ELR (cell line): ENCODE measurements at regions not wholly inside any gene's neighbourhood (a gene's known extent, or its start where the extent isn't known, plus 50 kb on each side); places are given as distances from the start of the nearest gene placed in this dataset.
A peak's percentile ranks its signal among the peaks of the same experiment; 100 is the strongest.

Experiments used
- DNase-seq: peaks from one replicate; pipeline ENCODE4 v3.0.0-alpha.2; 2015; ENCODE audit warnings: low read depth

DNA sequence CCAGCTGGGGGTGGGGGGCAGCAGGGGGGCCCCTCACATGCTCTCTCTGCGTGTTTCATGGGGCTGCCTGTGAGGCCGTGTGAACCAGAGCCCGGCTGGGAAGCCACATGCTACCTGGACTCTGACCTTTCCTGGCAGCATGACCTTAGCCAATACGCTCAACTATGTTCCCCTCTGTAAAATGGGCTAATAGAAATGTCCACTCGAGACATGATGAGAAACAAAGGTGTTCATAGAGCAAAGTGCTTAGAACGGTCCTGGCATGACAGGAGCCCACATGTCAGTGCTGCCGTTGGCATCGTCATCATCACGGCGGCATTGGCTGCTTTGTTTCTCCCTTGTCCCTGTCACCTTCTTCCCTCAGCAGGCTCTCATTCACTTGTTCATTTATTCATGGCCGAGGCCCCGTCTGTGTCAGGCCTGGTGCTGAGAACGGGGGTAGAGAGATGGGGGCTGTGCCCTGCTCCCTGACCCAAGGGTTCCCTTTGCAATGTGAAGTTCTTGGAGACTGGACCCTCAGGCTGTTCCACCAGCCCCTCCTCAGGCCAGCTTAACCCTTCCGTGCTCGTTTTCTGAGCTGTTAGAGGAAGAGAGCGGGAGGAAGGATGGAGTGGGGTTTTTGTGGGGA is 291.4 kb downstream of the SEC14L1 start:
- no peak for DNase-seq

DNA sequence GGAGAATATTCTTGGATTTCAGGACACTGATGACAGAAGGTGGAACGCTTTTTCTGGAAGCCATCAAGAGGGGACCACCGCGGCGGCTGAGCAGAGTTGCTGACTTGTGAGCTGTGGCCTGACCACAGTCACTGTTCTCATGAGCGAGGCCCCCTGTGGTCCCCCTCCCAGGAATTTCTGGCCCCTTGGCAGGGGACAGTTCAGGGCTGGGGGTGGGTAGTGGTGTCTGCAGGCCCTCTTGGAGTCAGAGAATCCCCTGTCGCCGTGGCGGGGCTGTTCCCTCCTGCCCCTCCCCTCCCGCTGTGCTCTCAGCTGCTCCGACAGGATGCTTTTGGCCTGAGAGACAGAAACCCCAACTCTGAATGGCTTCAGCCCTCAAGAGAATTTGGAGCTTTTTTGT is 292.0 kb downstream of the SEC14L1 start:
- DNase-seq = no peak

DNA sequence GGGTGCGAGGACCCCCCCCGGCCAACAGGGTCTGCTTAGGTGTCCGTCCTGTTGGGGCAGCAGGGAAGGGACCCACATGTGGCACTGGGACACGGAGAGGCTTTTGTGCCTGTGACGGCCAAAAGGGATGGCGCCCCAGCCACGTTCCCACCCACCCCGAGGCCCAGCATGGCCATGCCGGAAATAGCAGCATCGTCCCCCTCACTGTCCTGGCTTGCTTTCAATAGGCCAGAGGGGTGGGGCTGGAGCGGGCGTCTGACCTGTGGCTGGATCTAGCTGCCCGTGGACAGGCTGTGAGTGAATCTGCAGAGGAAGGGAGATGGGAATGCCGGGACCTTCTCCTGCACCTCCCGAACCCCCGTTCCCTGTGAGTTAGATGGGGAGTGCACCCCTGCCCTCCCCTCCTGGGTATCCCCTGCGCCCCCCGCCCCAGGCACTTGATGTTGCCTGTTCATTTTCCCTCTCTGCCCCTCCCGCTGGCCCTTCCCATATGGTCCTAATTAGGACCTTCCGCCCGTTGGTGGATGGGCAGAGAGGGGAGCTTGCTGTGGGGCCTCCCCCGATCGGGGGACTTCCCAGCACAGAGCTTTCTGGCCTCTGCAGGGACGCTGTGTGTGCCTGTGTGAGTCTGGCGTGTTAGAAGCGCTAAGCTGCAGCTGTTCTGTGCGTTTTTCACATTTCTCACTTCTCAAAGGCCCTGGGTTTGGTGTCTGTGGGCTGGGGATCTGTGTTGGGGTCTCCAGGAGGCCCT is 292.8 kb downstream of the SEC14L1 start:
- DNase-seq = peak; percentile 69

DNA sequence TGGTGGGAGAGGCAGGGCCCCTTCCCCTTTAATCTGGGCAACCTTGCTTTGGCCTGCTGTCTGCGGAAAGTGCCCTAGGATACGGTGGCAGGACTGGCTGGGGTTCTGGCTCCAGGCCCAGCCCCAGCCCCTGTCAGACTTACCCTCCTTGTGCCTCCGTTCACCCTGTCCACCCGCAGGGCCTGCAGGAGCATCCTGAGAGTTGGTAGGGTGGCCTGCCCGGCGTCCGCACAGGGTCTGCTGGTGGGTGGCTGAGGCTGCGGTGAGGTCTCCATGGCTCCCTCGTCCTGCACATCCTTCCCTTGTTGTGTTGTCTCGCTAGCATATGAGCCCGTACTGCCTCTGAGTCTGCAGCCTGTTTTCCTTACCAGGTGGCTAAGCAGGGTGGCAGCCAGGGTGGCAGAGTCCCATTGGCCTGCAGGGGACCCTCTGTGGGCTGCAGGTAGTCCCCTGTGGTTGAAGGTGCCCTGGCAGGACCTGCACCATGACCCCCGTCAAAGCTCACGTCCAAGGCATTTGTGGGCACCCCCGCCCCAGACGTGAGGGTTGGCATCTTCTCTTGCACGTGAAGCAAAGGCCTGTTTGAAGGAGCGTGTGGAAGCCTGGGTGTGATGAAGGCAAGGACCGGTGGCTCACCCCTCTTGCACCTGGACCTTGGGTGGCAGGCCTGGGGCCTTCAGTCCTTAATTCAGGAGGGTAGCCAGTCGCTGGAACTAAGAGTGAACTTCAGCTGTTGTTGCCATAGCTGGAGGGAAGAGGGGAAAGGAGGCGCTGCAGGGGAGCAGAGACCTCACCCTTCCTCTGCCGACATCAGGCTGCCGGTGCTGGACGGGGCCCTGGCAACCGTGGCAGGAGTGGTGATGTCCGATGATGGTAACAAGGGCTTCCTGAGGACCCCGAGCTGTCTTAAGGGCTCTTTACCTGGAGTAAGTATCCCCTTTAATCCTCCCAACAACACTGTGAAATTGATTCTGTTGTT is 293.7 kb downstream of the SEC14L1 start:
- no peak for DNase-seq

DNA sequence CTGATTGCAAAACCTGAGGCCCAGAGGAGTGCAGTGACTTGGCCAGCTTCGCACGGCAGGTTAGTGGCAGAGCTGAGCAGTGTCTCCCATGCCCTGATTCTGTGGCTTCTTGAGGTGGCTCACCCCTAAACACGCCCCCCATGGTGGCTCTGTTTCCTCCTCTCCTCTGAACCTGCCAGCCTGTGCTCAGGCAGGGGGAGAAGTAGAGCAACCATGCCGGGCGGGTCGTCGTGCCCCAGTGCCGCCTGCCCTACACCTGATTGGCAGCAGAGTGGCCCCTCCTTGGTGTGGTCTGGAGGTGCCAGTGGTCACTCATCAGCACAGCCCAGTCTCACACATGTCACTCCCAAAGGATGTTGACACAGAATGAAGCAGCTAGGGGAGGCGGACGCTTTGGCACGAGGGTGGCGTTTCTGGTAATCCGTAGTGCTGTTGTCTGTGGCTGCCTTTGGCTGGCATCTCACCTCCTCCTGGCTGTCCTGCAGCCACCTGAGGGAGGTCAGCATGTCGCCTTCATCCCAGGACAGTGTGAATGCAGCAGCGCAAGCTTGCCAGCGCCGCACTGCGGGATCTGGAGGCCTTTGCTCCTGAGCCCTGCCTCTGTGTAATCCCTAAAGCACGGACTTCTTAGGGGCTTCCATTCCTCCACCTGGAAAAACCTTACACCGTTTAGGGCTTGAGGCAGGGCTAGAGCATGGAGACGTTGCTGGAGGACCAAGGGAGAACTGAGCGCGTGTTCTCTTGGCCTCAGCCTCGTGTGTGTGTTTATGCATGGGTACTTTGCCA is 294.7 kb downstream of the SEC14L1 start:
- DNase-seq = no peak

DNA sequence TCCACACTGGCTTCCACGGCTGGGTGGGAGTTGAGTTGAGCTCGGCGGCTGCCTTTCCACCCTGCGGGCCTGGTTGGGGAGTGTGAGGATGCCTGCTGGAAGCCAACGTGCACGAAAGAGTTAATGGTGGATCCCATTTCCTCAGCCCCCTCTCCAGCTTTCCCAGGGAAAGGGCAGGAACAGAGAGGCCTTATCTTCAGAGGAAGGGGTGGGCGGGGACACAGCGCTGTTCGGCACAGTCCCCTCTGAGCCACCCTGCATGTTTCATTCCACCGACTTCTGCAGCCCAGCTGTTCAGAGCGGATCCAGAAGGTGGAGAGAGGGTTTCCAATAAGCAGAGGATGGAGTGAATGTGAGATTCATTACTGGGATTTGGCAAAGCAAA is 295.3 kb downstream of the SEC14L1 start:
- no peak for DNase-seq

DNA sequence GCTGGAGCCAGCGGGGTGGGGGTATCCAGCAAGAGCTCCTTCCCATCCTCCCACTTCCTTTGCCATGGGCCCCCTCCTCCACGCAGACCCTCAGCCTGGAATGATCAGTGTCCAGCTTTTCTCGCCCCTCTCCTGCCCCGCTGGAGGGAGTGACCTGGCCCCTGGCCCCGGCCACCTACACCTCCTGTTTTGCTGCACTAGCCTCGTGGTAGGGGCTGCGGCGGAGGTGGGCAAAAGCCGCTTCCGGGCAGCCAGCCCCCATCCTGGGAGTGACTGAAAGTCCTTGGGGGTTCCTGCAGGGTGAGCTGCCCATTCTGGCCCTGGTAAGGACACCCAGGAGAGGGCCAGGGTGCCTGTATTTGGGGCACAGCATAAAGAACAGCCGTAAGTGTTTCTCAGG is 295.7 kb downstream of the SEC14L1 start:
- no peak for DNase-seq

DNA sequence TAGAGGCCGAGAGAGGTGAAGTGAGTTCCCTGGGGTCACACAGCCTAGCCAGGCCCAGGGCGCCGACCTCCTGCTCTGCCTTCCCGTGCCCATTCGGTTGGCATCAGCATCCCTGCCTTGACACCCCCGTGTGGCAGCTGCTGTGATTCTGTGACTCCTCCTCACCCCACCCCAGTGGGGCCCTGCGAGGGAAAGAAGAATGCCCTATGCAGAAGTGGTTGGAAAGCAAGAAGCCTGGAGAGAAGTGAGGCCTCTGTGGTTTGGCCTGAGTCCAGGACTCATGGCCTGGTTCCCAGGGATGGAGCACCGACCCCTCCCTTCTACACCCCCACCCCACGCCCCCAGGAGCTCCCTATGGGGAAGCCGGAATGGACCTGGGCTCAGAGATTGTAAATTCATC is 296.2 kb downstream of the SEC14L1 start:
- DNase-seq = no peak

DNA sequence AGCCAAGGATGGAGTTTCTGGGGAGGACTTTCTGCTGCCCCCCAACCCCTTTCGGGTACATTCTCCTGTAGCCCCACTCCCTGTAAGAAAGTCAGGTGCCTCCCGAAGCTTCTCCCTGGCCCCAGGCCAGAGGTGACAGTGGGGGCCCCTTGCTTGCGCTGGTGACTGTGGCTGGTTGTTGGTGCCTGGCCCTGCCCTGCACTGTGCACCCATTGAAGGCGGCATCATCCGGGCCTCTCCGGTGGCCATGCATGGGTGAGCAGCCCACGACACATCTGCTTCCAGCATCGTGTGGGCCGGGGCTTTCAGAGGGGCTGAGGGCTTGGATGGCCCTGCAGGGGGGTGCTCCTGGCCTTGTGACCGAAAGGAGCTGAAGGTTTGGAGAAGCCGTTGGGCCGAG is 297.0 kb downstream of the SEC14L1 start:
- no peak for DNase-seq

DNA sequence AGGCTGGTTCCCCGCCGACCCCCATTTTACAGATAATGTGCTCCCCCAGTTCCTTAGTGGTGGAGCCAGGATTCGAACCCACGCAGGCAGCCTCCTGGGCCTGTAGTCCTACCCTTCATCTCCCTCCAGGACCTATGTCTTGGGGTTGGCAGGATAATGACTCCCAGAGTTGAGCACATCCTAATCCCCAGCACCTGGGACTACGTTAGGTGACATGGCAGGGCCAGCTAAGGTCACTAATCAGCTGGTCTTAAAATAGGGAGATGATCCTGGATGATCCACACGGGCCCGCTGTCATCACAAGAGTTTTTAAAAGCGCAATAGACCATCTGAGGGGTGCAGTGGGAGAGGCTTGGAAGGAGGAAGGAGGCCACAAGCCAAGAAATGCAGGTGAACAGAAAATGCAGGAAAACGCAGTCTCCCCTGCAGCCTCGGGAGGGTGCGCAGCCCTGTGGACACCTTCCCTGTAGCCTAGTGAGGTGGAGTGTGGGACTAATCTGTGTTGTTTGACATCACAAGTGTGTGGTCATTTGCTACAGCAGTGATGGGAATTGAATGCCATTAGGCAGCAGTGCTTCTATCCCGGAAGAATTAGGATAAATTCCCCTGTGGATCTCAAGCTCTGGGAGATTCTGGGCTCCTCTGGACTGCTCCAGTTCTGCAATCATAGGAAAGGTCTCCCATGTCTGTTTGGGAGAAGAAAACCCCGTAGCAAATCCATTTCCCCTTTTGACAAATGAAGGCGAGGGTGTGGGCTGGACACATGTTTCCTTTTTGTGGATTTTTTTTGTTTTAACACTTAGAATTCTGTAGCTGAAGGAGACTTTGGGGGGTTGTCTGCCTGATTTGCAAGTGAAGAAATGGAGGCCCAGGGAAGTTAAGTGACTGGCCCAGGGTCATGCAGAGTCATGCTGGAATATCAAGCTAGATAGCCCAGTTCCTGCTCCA is 297.7 kb downstream of the SEC14L1 start:
- no peak for DNase-seq

DNA sequence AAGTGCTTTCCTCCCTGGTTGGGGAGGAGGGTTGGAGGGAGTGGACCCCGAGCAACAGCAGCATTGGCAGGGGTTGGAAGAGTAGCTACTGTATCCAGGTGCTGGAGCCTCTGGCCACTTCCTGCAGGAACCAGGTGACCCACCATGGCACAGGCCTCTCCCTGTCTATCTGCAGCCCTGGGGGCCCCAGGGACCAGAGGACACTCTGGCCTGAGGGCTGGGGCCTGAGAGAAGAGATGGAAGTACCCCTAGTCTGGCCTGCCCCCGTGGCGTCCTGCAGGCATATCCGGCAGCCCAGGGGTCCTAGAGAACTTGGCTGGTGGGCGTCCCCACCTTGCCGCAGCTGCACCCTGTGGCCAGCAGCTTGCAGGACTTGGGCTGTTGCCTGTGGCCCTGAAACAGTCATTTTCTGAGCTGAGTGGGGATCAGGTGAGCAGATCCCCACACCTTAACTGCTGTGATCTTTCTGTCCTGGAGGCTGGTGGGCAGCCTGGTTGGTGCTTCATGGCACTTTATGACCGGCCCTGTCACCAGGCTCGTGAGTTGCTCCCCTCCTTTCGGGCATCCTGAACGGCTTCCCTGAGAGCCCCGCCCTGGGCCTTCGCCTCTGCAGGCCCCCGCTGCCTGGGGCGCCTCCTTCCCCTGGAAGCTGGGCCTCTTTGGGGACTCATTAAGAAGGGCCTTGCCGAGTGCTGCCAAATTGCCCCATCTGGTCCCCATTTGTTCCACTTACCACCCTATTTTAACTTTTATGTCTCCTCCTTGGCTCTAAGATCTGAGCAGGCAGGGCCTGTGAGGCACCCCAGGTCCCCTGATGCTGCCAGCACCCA is 298.6 kb downstream of the SEC14L1 start:
- DNase-seq = no peak

DNA sequence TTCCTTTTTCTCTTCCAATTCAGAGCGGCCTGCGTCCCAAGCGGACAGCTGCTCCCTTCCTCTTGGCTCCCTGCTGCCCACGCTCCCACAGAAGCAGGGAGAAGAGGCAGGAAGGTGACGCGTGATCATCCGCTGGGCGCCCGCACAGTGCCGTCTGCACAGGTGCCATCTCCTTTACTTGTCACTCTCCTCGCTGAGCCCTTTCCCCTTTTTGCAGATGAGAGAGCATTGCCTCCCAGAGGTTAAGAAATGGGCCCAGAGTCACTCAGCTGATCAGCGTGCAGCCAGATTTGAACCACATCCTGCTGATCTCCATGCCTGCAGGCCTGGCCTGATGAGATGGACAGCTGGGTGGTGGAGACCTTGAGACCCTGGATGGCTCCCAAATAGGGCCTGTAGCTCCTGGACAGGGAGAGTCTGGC is 299.8 kb downstream of the SEC14L1 start:
- no peak for DNase-seq

DNA sequence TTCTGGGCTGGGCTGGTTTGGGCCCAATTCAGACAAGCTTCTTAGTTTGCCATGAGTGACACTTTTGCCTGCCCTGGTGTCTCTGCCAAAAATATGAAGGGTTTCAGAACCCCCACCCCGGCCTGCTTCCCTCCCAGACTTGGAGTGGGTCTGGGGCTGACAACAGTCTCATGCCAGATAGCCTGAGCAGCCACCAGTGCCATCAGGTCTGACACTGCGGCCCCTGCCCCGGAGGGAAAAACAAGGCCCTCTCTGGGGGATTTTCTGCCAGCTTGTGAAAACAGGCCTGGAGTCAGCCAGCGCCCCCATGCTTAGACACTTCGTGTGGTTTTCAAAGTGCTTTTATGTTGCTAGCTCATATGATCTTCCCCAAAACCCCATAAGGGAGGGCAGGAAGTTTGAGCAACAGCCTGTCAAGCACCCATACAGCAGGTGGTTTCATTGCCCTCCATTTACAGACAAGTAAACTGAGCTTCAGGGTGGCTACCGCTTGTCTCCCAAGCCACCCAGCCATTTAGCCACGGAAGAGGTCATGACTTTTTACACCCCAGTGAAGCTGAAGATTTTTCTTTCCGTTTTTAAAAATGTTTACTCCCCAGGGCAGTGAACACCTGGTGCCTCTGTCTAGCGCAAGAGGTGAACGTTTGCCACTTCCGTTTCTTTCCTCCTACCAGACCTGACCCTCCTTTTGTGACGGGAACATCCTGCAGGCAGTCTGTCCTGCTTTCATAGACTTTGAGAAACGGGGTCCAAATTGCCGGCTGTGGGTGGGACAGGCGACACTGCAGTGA is 300.6 kb downstream of the SEC14L1 start:
- DNase-seq = no peak

DNA sequence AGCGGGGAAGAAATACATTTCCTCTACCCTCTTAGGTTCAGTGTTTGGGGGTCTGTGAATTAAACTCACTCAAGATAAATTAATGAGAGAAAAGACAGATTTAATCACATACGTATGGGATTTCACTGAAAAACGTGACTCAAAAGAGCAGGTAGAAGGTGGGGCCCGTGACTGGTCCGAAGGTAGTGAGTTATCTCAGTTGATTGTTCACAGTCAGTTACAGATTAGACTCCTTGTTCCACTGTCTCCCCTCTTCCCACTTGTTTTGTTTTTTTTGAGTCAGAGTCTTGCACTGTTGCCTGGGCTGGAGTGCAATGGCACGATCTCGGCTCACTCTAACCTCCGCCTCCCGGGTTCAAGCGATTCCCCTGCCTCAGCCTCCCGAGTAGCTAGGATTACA is 301.2 kb downstream of the SEC14L1 start:
- DNase-seq = no peak

DNA sequence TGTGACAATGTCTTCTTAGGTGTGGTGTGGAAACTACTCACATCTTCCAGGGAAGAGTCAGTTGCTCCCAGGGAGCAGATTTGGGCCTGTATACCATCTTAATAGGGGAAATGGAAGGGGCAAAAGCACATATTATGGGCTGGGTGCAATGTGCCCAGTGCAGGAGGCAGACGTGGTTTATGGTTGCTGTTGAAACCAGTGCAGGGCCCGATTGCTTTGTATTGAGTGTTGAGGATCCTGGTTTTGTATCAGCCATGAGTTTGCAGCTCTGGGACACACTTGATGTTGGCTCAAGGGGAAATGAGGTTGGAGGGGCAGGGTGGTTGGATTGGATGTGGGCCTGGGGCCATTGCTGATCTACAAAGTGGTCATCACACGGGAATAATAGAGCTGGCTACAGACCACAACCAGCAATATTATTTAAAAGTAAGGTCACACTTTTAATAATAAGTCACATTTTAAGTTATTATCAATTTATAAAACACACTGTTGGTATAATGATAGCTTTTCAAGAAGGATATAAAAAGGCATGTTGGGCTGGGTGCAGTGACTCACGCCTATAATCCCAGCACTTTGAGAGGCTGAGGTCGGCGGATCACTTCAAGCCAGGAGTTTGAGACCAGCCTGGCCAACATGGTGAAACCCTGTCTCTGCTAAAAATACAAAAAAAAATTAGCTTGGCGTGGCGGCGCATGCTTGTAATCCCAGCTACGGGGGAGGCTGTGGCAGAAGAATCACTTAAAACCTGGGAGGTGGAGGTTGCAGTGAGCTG is 302.4 kb downstream of the SEC14L1 start:
- DNase-seq = no peak

DNA sequence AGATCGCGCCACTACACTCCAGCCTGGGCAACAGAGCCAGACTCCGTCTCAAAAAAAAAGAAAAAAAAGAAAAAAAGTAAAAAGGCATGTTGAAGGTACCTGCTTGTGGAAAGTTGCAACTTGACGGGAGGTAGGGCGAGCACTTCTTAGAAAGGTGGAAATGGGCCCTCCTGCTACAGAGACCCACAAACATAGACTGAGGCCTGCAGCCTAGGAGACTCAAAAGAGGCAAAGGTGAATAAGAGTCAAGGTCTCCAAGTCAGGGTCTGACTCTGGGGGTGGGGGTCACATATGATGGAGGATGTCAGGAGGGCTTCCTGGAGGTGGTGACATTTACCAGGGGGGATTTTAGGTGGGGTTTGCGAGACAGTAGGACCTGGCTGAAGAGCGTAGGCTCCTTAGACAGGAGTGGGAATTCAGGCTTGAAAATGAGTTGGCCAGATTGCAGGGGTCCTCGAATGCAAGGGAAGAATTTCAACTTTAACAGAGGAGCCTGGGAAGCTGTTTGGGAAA is 303.0 kb downstream of the SEC14L1 start:
- DNase-seq = no peak

DNA sequence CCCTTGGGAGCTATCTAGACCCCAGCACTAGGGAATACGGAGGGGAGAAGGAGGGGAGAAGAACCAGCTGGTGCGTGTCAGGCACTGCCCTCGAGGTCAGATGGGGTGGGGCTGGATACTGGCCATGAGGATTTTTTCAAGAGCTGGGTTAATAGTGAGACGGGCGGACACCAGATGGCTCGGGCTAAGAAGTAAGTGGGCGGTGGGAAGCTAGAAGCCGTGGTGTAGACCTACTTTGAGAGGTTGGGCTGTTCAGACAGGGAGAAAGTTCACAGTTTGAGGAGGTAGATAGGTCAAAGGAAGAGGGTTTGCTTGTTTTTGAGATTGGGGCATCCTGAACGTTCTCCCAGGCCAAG is 303.8 kb downstream of the SEC14L1 start:
- no peak for DNase-seq
